Upper lobe of left lung (tissue), 6 donors: ENCODE measurements at regions not wholly inside any gene's neighbourhood (a gene's known extent, or its start where the extent isn't known, plus 50 kb on each side); places are given as distances from the start of the nearest gene placed in this dataset.

Source experiments
- ATAC-seq, 2 donors: fragments of 200-7000 bp; cut with Tn5 transposase; one replicate each; pipeline ENCODE4 v1.9.1; 2022; ENCODE audit warnings: mild to moderate bottlenecking in 2 of 2, moderate library complexity in 2 of 2; ENCODE audit not compliant: low FRiP score in 2 of 2
- DNase-seq, 2 donors: peaks; one replicate each; pipeline ENCODE4 v3.0.0-alpha.2; 2019 to 2020
- H3K27ac ChIP-seq, 4 donors: fragments of 200-600 bp; sonication (generic); one replicate each; pipeline ENCODE4 v1.5.1; 2016 to 2019
- H3K27me3 ChIP-seq, 4 donors: fragments of 200-600 bp; sonication (generic); one replicate each; pipeline ENCODE4 v1.5.1; 2017 to 2019
- H3K36me3 ChIP-seq, 4 donors: fragments of 200-600 bp; sonication (generic); one replicate each; pipeline ENCODE4 v1.5.1; 2016 to 2019
- H3K4me1 ChIP-seq, 4 donors: fragments of 200-600 bp; sonication (generic); one replicate each; pipeline ENCODE4 v1.5.1; 2018 to 2019
- H3K4me3 ChIP-seq, 4 donors: fragments of 200-600 bp; sonication (generic); one replicate each; pipeline ENCODE4 v1.5.1; 2017 to 2019; ENCODE audit warnings: mild to moderate bottlenecking in 2 of 4, moderate library complexity in 1 of 4
- H3K9me3 ChIP-seq, 4 donors: fragments of 200-600 bp; sonication (generic); one replicate each; pipeline ENCODE4 v1.5.1; 2018 to 2019
- EP300 ChIP-seq, 4 donors: sonication (generic); formaldehyde crosslinking; IDR thresholded peaks; one replicate each; pipeline ENCODE4 v1.5.1; 2017; ENCODE audit warnings: antibody characterized with exemption in 4 of 4, control low read depth in 2 of 4
- POLR2A ChIP-seq, 4 donors: fragments of 450-650 bp; IDR thresholded peaks; one replicate each; pipeline ENCODE4 v1.5.1; 2016 to 2017; ENCODE audit warnings: antibody characterized with exemption in 4 of 4, mild to moderate bottlenecking in 2 of 4
- POLR2AphosphoS5 ChIP-seq, 2 donors: sonication (generic); formaldehyde crosslinking; IDR thresholded peaks; one replicate each; pipeline ENCODE4 v1.5.1; 2017; ENCODE audit warnings: antibody characterized with exemption in 2 of 2
- WGBS, 2 donors: methylation state at CpG; one replicate each; pipeline ENCODE4 v1.1.5; 2017 to 2018; 5-methylcytosine and 5-hydroxymethylcytosine counted together
- TF ChIP-seq, protein P1 (sequence below), 6 experiments: fragments of 450-650 bp in 4 of 6; fragments of 200-600 bp in 2 of 6; sonication (generic) in 2 of 6; IDR thresholded peaks; one replicate each; pipeline ENCODE4 v1.5.1; 2016 to 2019; ENCODE audit warnings: antibody characterized with exemption in 6 of 6
- donor health status: DM: no; HTN: no; CAD: no; lungs with moderate emphysema.
- donor health status: DM: no; HTN: yes; CAD: no; lungs with severe emphysema.

DNA sequence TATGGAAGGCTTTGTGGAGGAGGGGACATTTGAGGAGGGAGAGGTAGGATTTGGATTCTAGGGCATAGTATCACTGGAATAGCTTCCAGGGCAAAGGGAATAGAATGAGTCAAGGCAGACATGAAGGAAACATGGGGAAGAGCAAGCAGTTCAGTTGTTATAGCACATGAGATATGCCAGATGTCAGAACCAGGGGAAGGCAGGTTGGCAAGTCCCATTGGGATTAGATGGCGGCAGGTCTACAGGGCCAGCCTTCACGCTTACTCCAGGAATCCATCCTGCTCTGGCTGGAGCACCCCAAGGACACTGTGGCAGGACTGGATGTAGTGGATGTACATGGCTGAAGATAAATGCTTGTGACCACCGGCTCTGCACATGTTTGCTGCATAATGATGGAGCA lies 120.4 kb upstream of the ST8SIA2 start:
- DNase-seq = no peak
- H3K4me3 ChIP-seq = no peak overlapping the region
- TF ChIP-seq POLR2A (IDR thresholded peaks at IDR 0.05) = no peak
- TF ChIP-seq, protein P1, sequence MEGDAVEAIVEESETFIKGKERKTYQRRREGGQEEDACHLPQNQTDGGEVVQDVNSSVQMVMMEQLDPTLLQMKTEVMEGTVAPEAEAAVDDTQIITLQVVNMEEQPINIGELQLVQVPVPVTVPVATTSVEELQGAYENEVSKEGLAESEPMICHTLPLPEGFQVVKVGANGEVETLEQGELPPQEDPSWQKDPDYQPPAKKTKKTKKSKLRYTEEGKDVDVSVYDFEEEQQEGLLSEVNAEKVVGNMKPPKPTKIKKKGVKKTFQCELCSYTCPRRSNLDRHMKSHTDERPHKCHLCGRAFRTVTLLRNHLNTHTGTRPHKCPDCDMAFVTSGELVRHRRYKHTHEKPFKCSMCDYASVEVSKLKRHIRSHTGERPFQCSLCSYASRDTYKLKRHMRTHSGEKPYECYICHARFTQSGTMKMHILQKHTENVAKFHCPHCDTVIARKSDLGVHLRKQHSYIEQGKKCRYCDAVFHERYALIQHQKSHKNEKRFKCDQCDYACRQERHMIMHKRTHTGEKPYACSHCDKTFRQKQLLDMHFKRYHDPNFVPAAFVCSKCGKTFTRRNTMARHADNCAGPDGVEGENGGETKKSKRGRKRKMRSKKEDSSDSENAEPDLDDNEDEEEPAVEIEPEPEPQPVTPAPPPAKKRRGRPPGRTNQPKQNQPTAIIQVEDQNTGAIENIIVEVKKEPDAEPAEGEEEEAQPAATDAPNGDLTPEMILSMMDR (IDR thresholded peaks at IDR 0.05) = no peak
- no peak for TF ChIP-seq EP300 (IDR thresholded peaks at IDR 0.05)
- TF ChIP-seq POLR2AphosphoS5 (IDR thresholded peaks at IDR 0.05) = no peak
- peak in 1 of 2 donors; percentile 32 for ATAC-seq
- H3K4me1 ChIP-seq = no peaks in the 10 kb centered on the region
- WGBS, 2 donors = 79 to 91% methylated on average over 2 to 3 of the region's 3 CpGs
- no peaks in the 10 kb centered on the region for H3K9me3 ChIP-seq
- H3K27ac ChIP-seq = no peak overlapping the region
- no peaks in the 10 kb centered on the region for H3K36me3 ChIP-seq
- no peaks in the 10 kb centered on the region for H3K27me3 ChIP-seq

DNA sequence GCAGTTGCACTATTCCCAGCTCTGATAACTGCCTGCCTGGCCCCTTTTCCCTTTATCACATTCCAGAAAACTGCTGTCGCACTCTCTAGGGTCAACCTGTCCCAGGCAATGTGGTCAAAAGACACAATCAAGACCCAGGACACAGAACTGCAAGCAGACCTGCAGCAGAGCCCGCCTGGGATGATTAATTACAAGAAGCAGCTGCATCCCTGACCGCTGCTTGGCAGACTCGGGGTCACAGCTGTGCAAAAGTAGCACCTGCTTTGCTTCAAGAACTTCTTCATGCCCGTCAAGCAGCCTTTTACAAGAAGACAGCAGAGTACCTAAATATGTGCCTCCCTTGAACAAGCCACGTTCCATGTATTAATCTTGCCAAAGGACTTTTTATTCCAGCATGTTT lies 120.0 kb upstream of the ST8SIA2 start:
- Histone ChIP-seq H3K27me3 (no peaks in the 10 kb centered on the region), H3K4me1 (no peaks in the 10 kb centered on the region), H3K36me3 (no peaks in the 10 kb centered on the region), H3K4me3 (no peak overlapping the region), H3K27ac (no peak overlapping the region), H3K9me3 (no peaks in the 10 kb centered on the region)
- TF ChIP-seq, protein P1 (IDR thresholded peaks at IDR 0.05) = no peak
- no peak for TF ChIP-seq EP300 (IDR thresholded peaks at IDR 0.05)
- no peak for DNase-seq
- no peak for ATAC-seq
- 59 to 60% methylated on average over 5 to 6 of the region's 6 CpGs for WGBS, 2 donors

DNA sequence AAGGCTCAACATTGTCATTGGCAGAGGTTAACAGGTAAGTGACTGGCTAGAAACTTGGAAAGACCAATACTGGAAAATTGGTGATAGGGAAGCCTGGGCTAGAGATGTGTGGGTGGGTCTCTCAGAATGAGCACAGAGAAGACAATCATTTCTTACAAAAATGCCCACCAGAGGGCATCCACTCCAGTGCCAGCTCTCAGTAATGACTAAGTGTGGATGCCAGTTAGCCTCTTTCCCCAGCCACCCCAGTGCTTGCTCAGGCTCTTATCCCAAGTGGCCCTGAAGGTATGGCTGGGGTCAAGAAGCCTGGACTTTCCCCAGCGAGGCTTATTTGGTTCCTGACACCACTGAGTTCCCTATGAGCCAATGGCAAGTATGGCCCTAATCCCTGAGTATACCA lies 115.9 kb upstream of the ST8SIA2 start:
- no peaks in the 10 kb centered on the region for H3K36me3 ChIP-seq
- H3K4me1 ChIP-seq = no peaks in the 10 kb centered on the region
- no peaks in the 10 kb centered on the region for H3K9me3 ChIP-seq
- no peaks in the 10 kb centered on the region for H3K27me3 ChIP-seq
- DNase-seq = peak in 1 of 2 donors; percentile 65
- no peak for TF ChIP-seq EP300 (IDR thresholded peaks at IDR 0.05)
- TF ChIP-seq, protein P1 (IDR thresholded peaks at IDR 0.05) = peak in 2 of 6 experiments; percentile 28 to 42
- no peak overlapping the region for H3K27ac ChIP-seq
- peak; percentile 36 to 63 for ATAC-seq
- 50 to 61% methylated on average over 1 of the region's 1 CpG for WGBS, 2 donors
- no peak overlapping the region for H3K4me3 ChIP-seq

DNA sequence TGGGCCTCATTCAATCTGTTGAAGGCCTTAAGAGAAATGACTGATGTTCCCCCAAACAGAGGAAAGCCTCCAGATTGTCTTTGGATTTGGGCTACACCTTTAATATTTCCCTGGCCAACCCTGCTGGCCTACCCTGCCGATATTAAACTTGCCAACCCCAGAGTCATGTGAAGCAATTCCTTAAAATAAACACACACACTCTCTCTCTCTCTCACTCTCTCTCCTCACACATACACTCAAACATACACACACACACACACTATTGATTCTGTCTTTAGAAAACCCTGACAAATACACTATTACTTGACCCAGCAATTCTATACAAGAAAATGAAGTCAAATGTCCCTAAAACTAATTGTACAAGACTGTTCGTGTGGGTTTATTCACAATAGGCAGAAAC lies 109.9 kb upstream of the ST8SIA2 start:
- Histone ChIP-seq H3K36me3 (no peaks in the 10 kb centered on the region), H3K4me1 (no peaks in the 10 kb centered on the region), H3K4me3 (no peak overlapping the region), H3K27ac (no peak overlapping the region), H3K27me3 (no peaks in the 10 kb centered on the region), H3K9me3 (no peaks in the 10 kb centered on the region)
- DNase-seq (no peak), ATAC-seq (no peak)
- WGBS, 2 donors = 40 to 46% methylated on average over 2 of the region's 2 CpGs
- TF ChIP-seq EP300 (IDR thresholded peaks at IDR 0.05) = no peak
- no peak for TF ChIP-seq POLR2A (IDR thresholded peaks at IDR 0.05)
- no peak for TF ChIP-seq POLR2AphosphoS5 (IDR thresholded peaks at IDR 0.05)

DNA sequence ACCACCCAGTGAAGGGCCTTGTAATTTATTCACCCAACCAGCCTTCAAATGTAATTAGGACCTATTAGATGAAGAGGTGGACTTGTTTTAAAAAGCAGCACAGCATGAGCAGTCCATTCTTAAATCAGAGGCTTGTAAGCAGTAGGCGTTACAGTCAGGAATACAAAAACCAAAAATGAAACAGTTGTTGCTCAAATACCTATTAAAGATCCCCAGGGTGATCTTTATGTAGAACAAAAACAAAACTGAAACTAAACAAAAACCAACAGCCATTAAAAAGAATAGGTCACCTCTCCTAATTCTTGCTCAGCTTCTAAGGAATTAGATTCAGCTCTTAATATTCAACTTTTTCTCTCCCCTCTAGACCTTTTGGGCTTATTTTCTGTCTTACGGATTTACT lies 104.9 kb upstream of the ST8SIA2 start:
- TF ChIP-seq EP300 (IDR thresholded peaks at IDR 0.05) (no peak), POLR2AphosphoS5 (IDR thresholded peaks at IDR 0.05) (no peak), POLR2A (IDR thresholded peaks at IDR 0.05) (no peak)
- TF ChIP-seq, protein P1 (IDR thresholded peaks at IDR 0.05) = no peak
- WGBS, 2 donors = 77 to 83% methylated on average over 2 of the region's 2 CpGs
- H3K4me1 ChIP-seq = no peaks in the 10 kb centered on the region
- no peaks in the 10 kb centered on the region for H3K27me3 ChIP-seq
- no peak overlapping the region for H3K4me3 ChIP-seq
- DNase-seq = no peak
- no peak overlapping the region for H3K27ac ChIP-seq
- ATAC-seq = no peak
- H3K36me3 ChIP-seq = no peaks in the 10 kb centered on the region
- H3K9me3 ChIP-seq = no peaks in the 10 kb centered on the region
